Breast epithelium (tissue), 4 donors: ENCODE measurements at regions not wholly inside any gene's neighbourhood (a gene's known extent, or its start where the extent isn't known, plus 50 kb on each side); places are given as distances from the start of the nearest gene placed in this dataset.

Experiments used
- DNase-seq, 2 donors: peaks; one replicate each; pipeline ENCODE4 v3.0.0-alpha.2; 2019; ENCODE audit warnings: low spot score in 2 of 2
- H3K27ac ChIP-seq, 2 donors: fragments of 200-600 bp; sonication (generic) in 1 of 2; one replicate each; pipeline ENCODE4 v1.5.1; 2016 to 2019; ENCODE audit warnings: mild to moderate bottlenecking in 1 of 2
- H3K27me3 ChIP-seq, 2 donors: fragments of 200-600 bp; sonication (generic) in 1 of 2; one replicate each; pipeline versions ENCODE4 v1.5.1 to v1.6.0; 2017 to 2019; ENCODE audit warnings: control low read depth in 1 of 2, mild to moderate bottlenecking in 1 of 2
- H3K36me3 ChIP-seq: fragments of 200-600 bp; one replicate; pipeline ENCODE4 v1.5.1; 2019
- H3K4me1 ChIP-seq, 2 donors: fragments of 200-600 bp; sonication (generic); one replicate each; pipeline ENCODE4 v1.5.1; 2016 to 2019; ENCODE audit warnings: control low read depth in 1 of 2
- H3K4me3 ChIP-seq, 3 donors: fragments of 200-600 bp; sonication (generic); 1 replicate in 2 of 3; 2 replicates in 1 of 3; pipeline ENCODE4 v1.5.1; 2016 to 2019; ENCODE audit warnings: mild to moderate bottlenecking in 3 of 3, moderate library complexity in 2 of 3
- H3K9me3 ChIP-seq, 2 donors: fragments of 200-600 bp; sonication (generic) in 1 of 2; one replicate each; pipeline ENCODE4 v1.5.1; 2016 to 2019; ENCODE audit warnings: control low read depth in 1 of 2
- POLR2A ChIP-seq: fragments of 450-650 bp; IDR thresholded peaks from one replicate; pipeline ENCODE4 v1.6.1; 2016; ENCODE audit warnings: antibody characterized with exemption, mild to moderate bottlenecking, moderate library complexity
- POLR2AphosphoS5 ChIP-seq, 3 donors: sonication (generic); formaldehyde crosslinking; IDR thresholded peaks; one replicate each; pipeline ENCODE4 v1.6.1; 2017; ENCODE audit warnings: antibody characterized with exemption in 3 of 3
- intact Hi-C: fragments of 100-400 bp; cut with DNase I; formaldehyde crosslinking; loops from one replicate; pipeline ENCODE4 v1.15.1; 2023; ENCODE audit warnings: low total_unique reads
- TF ChIP-seq, protein P1 (sequence below), 3 donors: fragments of 450-650 bp; IDR thresholded peaks; one replicate each; pipeline ENCODE4 v1.5.1; 2016 to 2017; ENCODE audit warnings: antibody characterized with exemption in 3 of 3, mild to moderate bottlenecking in 3 of 3, moderate library complexity in 3 of 3

GRCh38 chr4:174086829-174087799, 196.4 kb downstream of the FBXO8 start:
- H3K27me3 ChIP-seq, result no peaks in the 10 kb centered on the region
- no peaks in the 10 kb centered on the region for H3K4me1 ChIP-seq
- no peak overlapping the region for H3K4me3 ChIP-seq
- intact Hi-C loops, result no loop called here
- DNase-seq, result no peak
- no peaks in the 10 kb centered on the region for H3K9me3 ChIP-seq
- H3K27ac ChIP-seq, result no peak overlapping the region
- no peak for TF ChIP-seq POLR2AphosphoS5 (IDR thresholded peaks at IDR 0.05)
- no peak for TF ChIP-seq POLR2A
- TF ChIP-seq, protein P1, sequence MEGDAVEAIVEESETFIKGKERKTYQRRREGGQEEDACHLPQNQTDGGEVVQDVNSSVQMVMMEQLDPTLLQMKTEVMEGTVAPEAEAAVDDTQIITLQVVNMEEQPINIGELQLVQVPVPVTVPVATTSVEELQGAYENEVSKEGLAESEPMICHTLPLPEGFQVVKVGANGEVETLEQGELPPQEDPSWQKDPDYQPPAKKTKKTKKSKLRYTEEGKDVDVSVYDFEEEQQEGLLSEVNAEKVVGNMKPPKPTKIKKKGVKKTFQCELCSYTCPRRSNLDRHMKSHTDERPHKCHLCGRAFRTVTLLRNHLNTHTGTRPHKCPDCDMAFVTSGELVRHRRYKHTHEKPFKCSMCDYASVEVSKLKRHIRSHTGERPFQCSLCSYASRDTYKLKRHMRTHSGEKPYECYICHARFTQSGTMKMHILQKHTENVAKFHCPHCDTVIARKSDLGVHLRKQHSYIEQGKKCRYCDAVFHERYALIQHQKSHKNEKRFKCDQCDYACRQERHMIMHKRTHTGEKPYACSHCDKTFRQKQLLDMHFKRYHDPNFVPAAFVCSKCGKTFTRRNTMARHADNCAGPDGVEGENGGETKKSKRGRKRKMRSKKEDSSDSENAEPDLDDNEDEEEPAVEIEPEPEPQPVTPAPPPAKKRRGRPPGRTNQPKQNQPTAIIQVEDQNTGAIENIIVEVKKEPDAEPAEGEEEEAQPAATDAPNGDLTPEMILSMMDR (IDR thresholded peaks at IDR 0.05), result no peak
- H3K36me3 ChIP-seq, result no peaks in the 10 kb centered on the region

DNA sequence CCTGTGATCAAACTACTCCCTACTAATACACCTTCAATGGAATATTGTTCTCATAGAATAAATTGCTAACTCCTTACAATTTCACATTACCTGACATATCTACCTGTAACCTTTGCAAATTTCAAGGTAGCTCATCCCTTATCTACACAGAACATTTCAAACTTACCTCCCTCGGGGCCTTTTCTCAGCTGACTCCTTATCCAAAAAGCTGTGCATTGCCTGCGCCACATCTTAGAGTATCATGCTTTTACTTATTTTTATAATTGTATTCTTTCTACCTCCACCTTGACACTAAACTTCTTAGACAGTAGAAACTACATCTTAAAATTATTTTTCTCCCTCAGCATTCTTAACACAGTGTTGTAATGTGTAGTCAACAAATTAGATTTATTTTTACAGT, 198.5 kb downstream of the FBXO8 start:
- Histone ChIP-seq H3K9me3 (no peaks in the 10 kb centered on the region), H3K4me1 (no peaks in the 10 kb centered on the region), H3K36me3 (no peaks in the 10 kb centered on the region), H3K4me3 (no peak overlapping the region), H3K27ac (no peak overlapping the region), H3K27me3 (no peaks in the 10 kb centered on the region)
- TF ChIP-seq, protein P1 (IDR thresholded peaks at IDR 0.05), result no peak
- no peak for TF ChIP-seq POLR2AphosphoS5 (IDR thresholded peaks at IDR 0.05)
- no peak for TF ChIP-seq POLR2A
- DNase-seq, result no peak
- intact Hi-C loops, result no loop called here

- TF ChIP-seq POLR2A (no peak), POLR2AphosphoS5 (IDR thresholded peaks at IDR 0.05) (no peak)
- TF ChIP-seq, protein P1 (IDR thresholded peaks at IDR 0.05), result no peak
- DNase-seq, result no peak
- Histone ChIP-seq H3K27ac (no peak overlapping the region), H3K27me3 (no peaks in the 10 kb centered on the region), H3K4me1 (no peaks in the 10 kb centered on the region), H3K4me3 (no peak overlapping the region), H3K9me3 (no peaks in the 10 kb centered on the region), H3K36me3 (no peaks in the 10 kb centered on the region)
- intact Hi-C loops, result no loop called here
Measured at GRCh38 chr4:174084542-174084941, 198.9 kb downstream of the FBXO8 start.

- H3K9me3 ChIP-seq, result no peaks in the 10 kb centered on the region
- H3K27me3 ChIP-seq, result no peaks in the 10 kb centered on the region
- H3K36me3 ChIP-seq, result no peaks in the 10 kb centered on the region
- H3K4me3 ChIP-seq, result no peak overlapping the region
- intact Hi-C loops, result no loop called here
- TF ChIP-seq, protein P1 (IDR thresholded peaks at IDR 0.05), result no peak
- TF ChIP-seq POLR2A (no peak), POLR2AphosphoS5 (IDR thresholded peaks at IDR 0.05) (no peak)
- H3K27ac ChIP-seq, result no peak overlapping the region
- no peaks in the 10 kb centered on the region for H3K4me1 ChIP-seq
- DNase-seq, result no peak
Measured at GRCh38 chr4:174080361-174080760, 203.1 kb downstream of the FBXO8 start.

DNA sequence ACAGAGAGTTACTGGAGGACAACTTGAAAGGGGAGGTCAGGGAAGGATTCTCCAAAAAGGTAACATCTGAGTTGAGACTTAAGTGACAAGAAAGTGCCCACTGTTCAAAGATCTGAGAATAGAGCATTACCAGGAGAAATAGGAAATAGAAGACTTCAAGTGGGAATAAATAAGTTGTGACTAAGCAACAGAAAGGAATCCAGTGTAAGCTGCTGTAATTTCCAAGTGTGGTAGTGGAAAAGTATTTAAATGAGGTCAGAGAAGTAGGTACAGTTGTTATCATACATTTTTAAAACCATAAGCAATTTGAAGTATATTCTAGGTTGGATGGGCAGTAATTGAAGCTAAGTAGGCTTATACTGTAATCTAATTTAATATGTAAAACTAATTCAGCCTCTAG, 211.9 kb downstream of the FBXO8 start:
- Histone ChIP-seq H3K27ac (no peak overlapping the region), H3K4me3 (no peak overlapping the region), H3K4me1 (no peaks in the 10 kb centered on the region), H3K9me3 (peaks cover 4 to 5% of the 10 kb centered on the region in 2 donors), H3K27me3 (no peaks in the 10 kb centered on the region), H3K36me3 (no peaks in the 10 kb centered on the region)
- DNase-seq, result no peak
- TF ChIP-seq, protein P1 (IDR thresholded peaks at IDR 0.05), result no peak
- TF ChIP-seq POLR2A (no peak), POLR2AphosphoS5 (IDR thresholded peaks at IDR 0.05) (no peak)
- intact Hi-C loops, result no loop called here
